Vagina (tissue), 2 donors: ENCODE measurements at regions not wholly inside any gene's neighbourhood (a gene's known extent, or its start where the extent isn't known, plus 50 kb on each side); places are given as distances from the start of the nearest gene placed in this dataset.

Source experiments
- DNase-seq, 2 donors: peaks; one replicate each; pipeline ENCODE4 v3.0.0-alpha.2; 2017; ENCODE audit errors: extremely low spot score in 2 of 2
- H3K27ac ChIP-seq: fragments of 200-600 bp; sonication (generic); one replicate; pipeline ENCODE4 v1.5.1; 2019
- H3K27me3 ChIP-seq: fragments of 200-600 bp; sonication (generic); one replicate; pipeline ENCODE4 v1.5.1; 2019
- H3K36me3 ChIP-seq, 2 donors: fragments of 200-600 bp; sonication (generic); one replicate each; pipeline ENCODE4 v1.5.1; 2017 to 2019
- H3K4me1 ChIP-seq: fragments of 200-600 bp; sonication (generic); one replicate; pipeline ENCODE4 v1.5.1; 2019
- H3K4me3 ChIP-seq, 2 donors: fragments of 200-600 bp; sonication (generic); 1 replicate in 1 of 2; 2 replicates in 1 of 2; pipeline ENCODE4 v1.5.1; 2016 to 2019
- H3K9me3 ChIP-seq: fragments of 200-600 bp; sonication (generic); one replicate; pipeline ENCODE4 v1.5.1; 2019
- CTCF ChIP-seq, 3 experiments: fragments of 450-650 bp in 2 of 3; fragments of 200-600 bp in 1 of 3; sonication (generic) in 1 of 3; IDR thresholded peaks; one replicate each; pipeline ENCODE4 v1.5.1; 2017 to 2019; ENCODE audit warnings: antibody characterized with exemption in 3 of 3, mild to moderate bottlenecking in 2 of 3, moderate library complexity in 2 of 3
- POLR2A ChIP-seq, 2 donors: fragments of 450-650 bp; IDR thresholded peaks; one replicate each; pipeline ENCODE4 v1.6.1; 2017; ENCODE audit warnings: antibody characterized with exemption in 2 of 2, mild to moderate bottlenecking in 2 of 2, moderate library complexity in 2 of 2
- POLR2AphosphoS5 ChIP-seq, 2 donors: sonication (generic); formaldehyde crosslinking; IDR thresholded peaks; one replicate each; pipeline ENCODE4 v1.9.0; 2017; ENCODE audit warnings: antibody characterized with exemption in 2 of 2, mild to moderate bottlenecking in 2 of 2, low read depth in 1 of 2; ENCODE audit not compliant: insufficient read depth in 1 of 2
- intact Hi-C: fragments of 100-400 bp; cut with DNase I; formaldehyde crosslinking; loops from one replicate; pipeline ENCODE4 v1.15.1; 2023

GRCh38 chr10:117654105-117654504 lies 111.6 kb downstream of the EMX2 start:
- H3K27me3 ChIP-seq, result no peaks in the 10 kb centered on the region
- TF ChIP-seq POLR2AphosphoS5 (IDR thresholded peaks at IDR 0.05; ENCODE audit: insufficient read depth in 1 of 2, low read depth in 1 of 2) (no peak), CTCF (IDR thresholded peaks at IDR 0.05) (no peak), POLR2A (IDR thresholded peaks at IDR 0.05) (no peak)
- no peaks in the 10 kb centered on the region for H3K36me3 ChIP-seq
- H3K4me1 ChIP-seq, result no peaks in the 10 kb centered on the region
- intact Hi-C loops, result no loop called here
- no peak overlapping the region for H3K4me3 ChIP-seq
- peaks cover 6% of the 10 kb centered on the region for H3K9me3 ChIP-seq
- peak in 1 of 2 donors; percentile 25 for DNase-seq
- H3K27ac ChIP-seq, result no peak overlapping the region

- H3K4me1 ChIP-seq, result no peaks in the 10 kb centered on the region
- peaks cover 6% of the 10 kb centered on the region for H3K9me3 ChIP-seq
- no peaks in the 10 kb centered on the region for H3K27me3 ChIP-seq
- H3K27ac ChIP-seq, result no peak overlapping the region
- intact Hi-C loops, result no loop called here
- no peak overlapping the region for H3K4me3 ChIP-seq
- no peaks in the 10 kb centered on the region for H3K36me3 ChIP-seq
- no peak for DNase-seq
- TF ChIP-seq CTCF (IDR thresholded peaks at IDR 0.05) (no peak), POLR2A (IDR thresholded peaks at IDR 0.05) (no peak), POLR2AphosphoS5 (IDR thresholded peaks at IDR 0.05; ENCODE audit: insufficient read depth in 1 of 2, low read depth in 1 of 2) (no peak)
Measured at GRCh38 chr10:117656385-117657367, 114.1 kb downstream of the EMX2 start.

DNA sequence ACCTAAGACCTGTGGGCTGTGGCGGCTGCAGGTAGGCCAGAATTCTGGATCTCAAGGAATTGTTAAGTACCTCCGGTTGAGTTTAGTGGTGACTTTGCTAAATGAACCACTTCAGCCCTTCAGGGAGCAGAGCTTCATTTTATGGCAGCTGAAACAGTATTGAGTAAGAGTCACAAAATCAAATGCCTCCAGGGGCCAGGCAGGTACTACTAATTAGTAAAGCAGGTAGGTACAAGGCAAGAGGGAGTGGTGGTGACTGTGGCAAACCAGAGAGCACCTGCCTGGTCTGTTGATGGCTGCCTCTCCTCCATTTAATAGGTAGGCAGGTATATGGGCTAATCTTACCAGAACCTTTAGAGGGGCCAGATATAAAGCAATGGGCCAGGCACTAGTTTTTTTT lies 118.8 kb downstream of the EMX2 start:
- no peak for TF ChIP-seq CTCF (IDR thresholded peaks at IDR 0.05)
- TF ChIP-seq POLR2AphosphoS5 (IDR thresholded peaks at IDR 0.05; ENCODE audit: insufficient read depth in 1 of 2, low read depth in 1 of 2), result no peak
- DNase-seq, result no peak
- no peak overlapping the region for H3K4me3 ChIP-seq
- no peak overlapping the region for H3K27ac ChIP-seq
- H3K27me3 ChIP-seq, result no peaks in the 10 kb centered on the region
- intact Hi-C loops, result no loop called here
- no peaks in the 10 kb centered on the region for H3K4me1 ChIP-seq
- H3K9me3 ChIP-seq, result no peaks in the 10 kb centered on the region
- H3K36me3 ChIP-seq, result no peaks in the 10 kb centered on the region

DNA sequence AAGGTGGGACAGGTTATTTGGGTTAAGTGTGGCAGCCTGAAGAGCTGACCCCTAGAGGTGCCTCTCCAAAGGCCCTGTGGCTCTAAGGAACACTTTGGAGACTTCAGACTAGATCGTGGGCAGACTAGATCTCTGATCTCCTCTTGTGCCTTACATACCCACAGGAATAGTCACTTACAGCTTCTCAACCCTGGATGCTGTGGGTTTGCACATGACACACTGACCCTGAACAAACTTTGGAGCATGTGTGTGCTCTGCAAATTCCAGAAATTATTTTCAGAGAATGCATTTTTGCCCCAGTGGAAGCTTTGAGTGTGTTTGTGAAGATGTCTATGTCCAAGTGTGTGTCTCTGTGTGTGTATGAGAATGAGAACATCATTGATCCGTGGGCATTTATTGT lies 119.6 kb downstream of the EMX2 start:
- H3K4me1 ChIP-seq, result no peaks in the 10 kb centered on the region
- intact Hi-C loops, result no loop called here
- H3K27me3 ChIP-seq, result no peaks in the 10 kb centered on the region
- H3K27ac ChIP-seq, result no peak overlapping the region
- no peaks in the 10 kb centered on the region for H3K9me3 ChIP-seq
- no peak for TF ChIP-seq CTCF (IDR thresholded peaks at IDR 0.05)
- TF ChIP-seq POLR2A (IDR thresholded peaks at IDR 0.05), result no peak
- no peak for TF ChIP-seq POLR2AphosphoS5 (IDR thresholded peaks at IDR 0.05; ENCODE audit: insufficient read depth in 1 of 2, low read depth in 1 of 2)
- no peak overlapping the region for H3K4me3 ChIP-seq
- H3K36me3 ChIP-seq, result no peaks in the 10 kb centered on the region
- DNase-seq, result no peak
